ENCODE measurements at regions not wholly inside any gene's neighbourhood (a gene's known extent, or its start where the extent isn't known, plus 50 kb on each side); places are given as distances from the start of the nearest gene placed in this dataset.
A peak's percentile ranks its signal among the peaks of the same experiment; 100 is the strongest.

GRCh38 chr4:38322714-38323113 is 341.3 kb upstream of the KLF3 start:
- Histone ChIP-seq H3K9me3 (ENCODE audit: control insufficient read depth in 2 of 2, insufficient read depth in 1 of 2, low read depth in 1 of 2, low read length in 1 of 2) (no peaks in the 10 kb centered on the region), H3K4me3 (ENCODE audit: low read depth in 1 of 2, low read length in 2 of 2) (no peak overlapping the region), H3K4me1 (ENCODE audit: control insufficient read depth in 2 of 2, insufficient read depth in 2 of 2, low read length in 1 of 2) (peaks cover 0 to 2% of the 10 kb centered on the region in 2 donors), H3K36me3 (ENCODE audit: control insufficient read depth in 2 of 2, insufficient read depth in 2 of 2, low read length in 1 of 2) (no peaks in the 10 kb centered on the region), H3K27ac (ENCODE audit: low read depth in 2 of 2, low read length in 1 of 2) (peak overlapping the region in 1 of 2 donors; percentile 6), H3K27me3 (ENCODE audit: control insufficient read depth in 1 of 2, insufficient read depth in 2 of 2, low read length in 2 of 2) (no peaks in the 10 kb centered on the region)
- 21 to 43% methylated on average over 4 of the region's 4 CpGs for WGBS, 2 donors

GRCh38 chr4:38323141-38323641 is 340.8 kb upstream of the KLF3 start:
- 70 to 77% methylated on average over 4 of the region's 4 CpGs for WGBS, 2 donors
- H3K36me3 ChIP-seq (ENCODE audit: control insufficient read depth in 2 of 2, insufficient read depth in 2 of 2, low read length in 1 of 2): no peaks in the 10 kb centered on the region
- H3K4me1 ChIP-seq (ENCODE audit: control insufficient read depth in 2 of 2, insufficient read depth in 2 of 2, low read length in 1 of 2): peaks cover 0 to 2% of the 10 kb centered on the region in 2 donors
- no peaks in the 10 kb centered on the region for H3K27me3 ChIP-seq (ENCODE audit: control insufficient read depth in 1 of 2, insufficient read depth in 2 of 2, low read length in 2 of 2)
- peak overlapping the region in 1 of 2 donors; percentile 6 for H3K27ac ChIP-seq (ENCODE audit: low read depth in 2 of 2, low read length in 1 of 2)
- no peak overlapping the region for H3K4me3 ChIP-seq (ENCODE audit: low read depth in 1 of 2, low read length in 2 of 2)
- no peaks in the 10 kb centered on the region for H3K9me3 ChIP-seq (ENCODE audit: control insufficient read depth in 2 of 2, insufficient read depth in 1 of 2, low read depth in 1 of 2, low read length in 1 of 2)

GRCh38 chr4:38324861-38325628 is 339.0 kb upstream of the KLF3 start:
- Histone ChIP-seq H3K27ac (ENCODE audit: low read depth in 2 of 2, low read length in 1 of 2) (no peak overlapping the region), H3K9me3 (ENCODE audit: control insufficient read depth in 2 of 2, insufficient read depth in 1 of 2, low read depth in 1 of 2, low read length in 1 of 2) (no peaks in the 10 kb centered on the region), H3K36me3 (ENCODE audit: control insufficient read depth in 2 of 2, insufficient read depth in 2 of 2, low read length in 1 of 2) (no peaks in the 10 kb centered on the region), H3K4me1 (ENCODE audit: control insufficient read depth in 2 of 2, insufficient read depth in 2 of 2, low read length in 1 of 2) (peaks cover 0 to 1% of the 10 kb centered on the region in 2 donors), H3K4me3 (ENCODE audit: low read depth in 1 of 2, low read length in 2 of 2) (no peak overlapping the region), H3K27me3 (ENCODE audit: control insufficient read depth in 1 of 2, insufficient read depth in 2 of 2, low read length in 2 of 2) (no peaks in the 10 kb centered on the region)
- WGBS, 2 donors: 92 to 98% methylated on average over 31 of the region's 31 CpGs

- Histone ChIP-seq H3K4me1 (ENCODE audit: control insufficient read depth in 2 of 2, insufficient read depth in 2 of 2, low read length in 1 of 2) (no peaks in the 10 kb centered on the region), H3K36me3 (ENCODE audit: control insufficient read depth in 2 of 2, insufficient read depth in 2 of 2, low read length in 1 of 2) (no peaks in the 10 kb centered on the region), H3K27me3 (ENCODE audit: control insufficient read depth in 1 of 2, insufficient read depth in 2 of 2, low read length in 2 of 2) (no peaks in the 10 kb centered on the region), H3K9me3 (ENCODE audit: control insufficient read depth in 2 of 2, insufficient read depth in 1 of 2, low read depth in 1 of 2, low read length in 1 of 2) (no peaks in the 10 kb centered on the region), H3K4me3 (ENCODE audit: low read depth in 1 of 2, low read length in 2 of 2) (no peak overlapping the region), H3K27ac (ENCODE audit: low read depth in 2 of 2, low read length in 1 of 2) (no peak overlapping the region)
- WGBS, 2 donors: 94 to 98% methylated on average over 2 of the region's 2 CpGs
These were observed 338.4 kb upstream of the KLF3 start for GRCh38 chr4:38325629-38325913.

GRCh38 chr4:38326499-38326898 is 337.5 kb upstream of the KLF3 start:
- Histone ChIP-seq H3K27ac (ENCODE audit: low read depth in 2 of 2, low read length in 1 of 2) (no peak overlapping the region), H3K4me1 (ENCODE audit: control insufficient read depth in 2 of 2, insufficient read depth in 2 of 2, low read length in 1 of 2) (no peaks in the 10 kb centered on the region), H3K27me3 (ENCODE audit: control insufficient read depth in 1 of 2, insufficient read depth in 2 of 2, low read length in 2 of 2) (no peaks in the 10 kb centered on the region), H3K9me3 (ENCODE audit: control insufficient read depth in 2 of 2, insufficient read depth in 1 of 2, low read depth in 1 of 2, low read length in 1 of 2) (no peaks in the 10 kb centered on the region), H3K36me3 (ENCODE audit: control insufficient read depth in 2 of 2, insufficient read depth in 2 of 2, low read length in 1 of 2) (no peaks in the 10 kb centered on the region), H3K4me3 (ENCODE audit: low read depth in 1 of 2, low read length in 2 of 2) (no peak overlapping the region)
- 93 to 99% methylated on average over 3 of the region's 3 CpGs for WGBS, 2 donors

- Histone ChIP-seq H3K9me3 (ENCODE audit: control insufficient read depth in 2 of 2, insufficient read depth in 1 of 2, low read depth in 1 of 2, low read length in 1 of 2) (no peaks in the 10 kb centered on the region), H3K27me3 (ENCODE audit: control insufficient read depth in 1 of 2, insufficient read depth in 2 of 2, low read length in 2 of 2) (no peaks in the 10 kb centered on the region), H3K4me1 (ENCODE audit: control insufficient read depth in 2 of 2, insufficient read depth in 2 of 2, low read length in 1 of 2) (no peaks in the 10 kb centered on the region), H3K27ac (ENCODE audit: low read depth in 2 of 2, low read length in 1 of 2) (no peak overlapping the region), H3K36me3 (ENCODE audit: control insufficient read depth in 2 of 2, insufficient read depth in 2 of 2, low read length in 1 of 2) (no peaks in the 10 kb centered on the region), H3K4me3 (ENCODE audit: low read depth in 1 of 2, low read length in 2 of 2) (no peak overlapping the region)
These were observed 336.8 kb upstream of the KLF3 start for GRCh38 chr4:38327174-38327573.

GRCh38 chr4:38328989-38329729 is 334.8 kb upstream of the KLF3 start:
- H3K27ac ChIP-seq (ENCODE audit: low read depth in 2 of 2, low read length in 1 of 2): no peak overlapping the region
- H3K9me3 ChIP-seq (ENCODE audit: control insufficient read depth in 2 of 2, insufficient read depth in 1 of 2, low read depth in 1 of 2, low read length in 1 of 2): no peaks in the 10 kb centered on the region
- H3K36me3 ChIP-seq (ENCODE audit: control insufficient read depth in 2 of 2, insufficient read depth in 2 of 2, low read length in 1 of 2): no peaks in the 10 kb centered on the region
- no peak overlapping the region for H3K4me3 ChIP-seq (ENCODE audit: low read depth in 1 of 2, low read length in 2 of 2)
- H3K27me3 ChIP-seq (ENCODE audit: control insufficient read depth in 1 of 2, insufficient read depth in 2 of 2, low read length in 2 of 2): no peaks in the 10 kb centered on the region
- WGBS, 2 donors: 43 to 64% methylated on average over 8 of the region's 8 CpGs
- H3K4me1 ChIP-seq (ENCODE audit: control insufficient read depth in 2 of 2, insufficient read depth in 2 of 2, low read length in 1 of 2): no peaks in the 10 kb centered on the region

- Histone ChIP-seq H3K27me3 (ENCODE audit: control insufficient read depth in 1 of 2, insufficient read depth in 2 of 2, low read length in 2 of 2) (no peaks in the 10 kb centered on the region), H3K4me1 (ENCODE audit: control insufficient read depth in 2 of 2, insufficient read depth in 2 of 2, low read length in 1 of 2) (no peaks in the 10 kb centered on the region), H3K9me3 (ENCODE audit: control insufficient read depth in 2 of 2, insufficient read depth in 1 of 2, low read depth in 1 of 2, low read length in 1 of 2) (no peaks in the 10 kb centered on the region), H3K27ac (ENCODE audit: low read depth in 2 of 2, low read length in 1 of 2) (no peak overlapping the region), H3K4me3 (ENCODE audit: low read depth in 1 of 2, low read length in 2 of 2) (no peak overlapping the region), H3K36me3 (ENCODE audit: control insufficient read depth in 2 of 2, insufficient read depth in 2 of 2, low read length in 1 of 2) (no peaks in the 10 kb centered on the region)
- 85 to 92% methylated on average over 1 of the region's 1 CpG for WGBS, 2 donors
These were observed 333.7 kb upstream of the KLF3 start for GRCh38 chr4:38330321-38330720.

- 71 to 80% methylated on average over 7 of the region's 7 CpGs for WGBS, 2 donors
- no peaks in the 10 kb centered on the region for H3K36me3 ChIP-seq (ENCODE audit: control insufficient read depth in 2 of 2, insufficient read depth in 2 of 2, low read length in 1 of 2)
- H3K9me3 ChIP-seq (ENCODE audit: control insufficient read depth in 2 of 2, insufficient read depth in 1 of 2, low read depth in 1 of 2, low read length in 1 of 2): no peaks in the 10 kb centered on the region
- H3K4me1 ChIP-seq (ENCODE audit: control insufficient read depth in 2 of 2, insufficient read depth in 2 of 2, low read length in 1 of 2): no peaks in the 10 kb centered on the region
- no peaks in the 10 kb centered on the region for H3K27me3 ChIP-seq (ENCODE audit: control insufficient read depth in 1 of 2, insufficient read depth in 2 of 2, low read length in 2 of 2)
- H3K27ac ChIP-seq (ENCODE audit: low read depth in 2 of 2, low read length in 1 of 2): no peak overlapping the region
- H3K4me3 ChIP-seq (ENCODE audit: low read depth in 1 of 2, low read length in 2 of 2): no peak overlapping the region
These were observed 333.1 kb upstream of the KLF3 start for GRCh38 chr4:38330936-38331335.

GRCh38 chr4:38332699-38333098 is 331.3 kb upstream of the KLF3 start:
- H3K9me3 ChIP-seq (ENCODE audit: control insufficient read depth in 2 of 2, insufficient read depth in 1 of 2, low read depth in 1 of 2, low read length in 1 of 2): no peaks in the 10 kb centered on the region
- 73 to 81% methylated on average over 4 of the region's 4 CpGs for WGBS, 2 donors
- H3K27me3 ChIP-seq (ENCODE audit: control insufficient read depth in 1 of 2, insufficient read depth in 2 of 2, low read length in 2 of 2): no peaks in the 10 kb centered on the region
- no peaks in the 10 kb centered on the region for H3K4me1 ChIP-seq (ENCODE audit: control insufficient read depth in 2 of 2, insufficient read depth in 2 of 2, low read length in 1 of 2)
- H3K4me3 ChIP-seq (ENCODE audit: low read depth in 1 of 2, low read length in 2 of 2): no peak overlapping the region
- no peaks in the 10 kb centered on the region for H3K36me3 ChIP-seq (ENCODE audit: control insufficient read depth in 2 of 2, insufficient read depth in 2 of 2, low read length in 1 of 2)
- H3K27ac ChIP-seq (ENCODE audit: low read depth in 2 of 2, low read length in 1 of 2): no peak overlapping the region

Data from esophagus (tissue), 2 donors.